ENCODE measurements at regions not wholly inside any gene's neighbourhood (a gene's known extent, or its start where the extent isn't known, plus 50 kb on each side); places are given as distances from the start of the nearest gene placed in this dataset.

- TF ChIP-seq EZH2phosphoT487 (IDR thresholded peaks at IDR 0.05; ENCODE audit: insufficient read depth, low read depth), result no peak
- TF ChIP-seq EZH2 (IDR thresholded peaks at IDR 0.05; ENCODE audit: insufficient read depth, poor library complexity, severe bottlenecking), result no peak
Measured at GRCh38 chr11:107268977-107269376, 188.6 kb downstream of the CWF19L2 start.
